ENCODE measurements at regions not wholly inside any gene's neighbourhood (a gene's known extent, or its start where the extent isn't known, plus 50 kb on each side); places are given as distances from the start of the nearest gene placed in this dataset.

DNA sequence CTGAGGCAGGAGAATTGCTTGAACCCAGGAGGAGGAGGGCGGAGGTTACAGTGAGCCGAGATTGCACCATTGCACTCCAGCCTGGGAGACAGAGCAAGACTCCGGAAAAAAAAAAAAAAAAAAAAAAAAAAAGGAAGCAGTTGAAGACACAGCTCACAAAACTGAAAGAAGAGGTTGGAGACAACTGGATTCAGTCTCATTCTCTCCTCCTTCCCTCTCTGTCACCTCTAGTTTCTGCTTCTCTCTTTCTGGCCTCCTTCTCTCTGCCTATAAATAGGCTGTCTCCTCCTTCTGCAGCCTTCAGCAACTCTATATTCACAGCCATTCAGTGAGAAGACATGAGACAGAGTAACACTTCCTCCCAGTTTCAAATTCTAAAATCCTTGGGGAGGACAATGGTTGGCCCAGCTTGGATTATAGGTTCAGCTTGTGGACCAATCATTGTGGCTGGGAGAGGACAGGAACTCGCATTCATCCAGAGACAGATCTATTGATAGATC is 125.6 kb upstream of the HABP2 start:
- DNase-seq: no peak
- Mint-ChIP-seq H3K36me3 (ENCODE audit: low read depth) (no peaks in the 10 kb centered on the region), H3K27me3 (peaks cover 31% of the 10 kb centered on the region), H3K27ac (no peak overlapping the region), H3K4me3 (no peak overlapping the region), H3K4me1 (ENCODE audit: low read depth) (no peaks in the 10 kb centered on the region), H3K9me3 (peaks cover 2% of the 10 kb centered on the region)

DNA sequence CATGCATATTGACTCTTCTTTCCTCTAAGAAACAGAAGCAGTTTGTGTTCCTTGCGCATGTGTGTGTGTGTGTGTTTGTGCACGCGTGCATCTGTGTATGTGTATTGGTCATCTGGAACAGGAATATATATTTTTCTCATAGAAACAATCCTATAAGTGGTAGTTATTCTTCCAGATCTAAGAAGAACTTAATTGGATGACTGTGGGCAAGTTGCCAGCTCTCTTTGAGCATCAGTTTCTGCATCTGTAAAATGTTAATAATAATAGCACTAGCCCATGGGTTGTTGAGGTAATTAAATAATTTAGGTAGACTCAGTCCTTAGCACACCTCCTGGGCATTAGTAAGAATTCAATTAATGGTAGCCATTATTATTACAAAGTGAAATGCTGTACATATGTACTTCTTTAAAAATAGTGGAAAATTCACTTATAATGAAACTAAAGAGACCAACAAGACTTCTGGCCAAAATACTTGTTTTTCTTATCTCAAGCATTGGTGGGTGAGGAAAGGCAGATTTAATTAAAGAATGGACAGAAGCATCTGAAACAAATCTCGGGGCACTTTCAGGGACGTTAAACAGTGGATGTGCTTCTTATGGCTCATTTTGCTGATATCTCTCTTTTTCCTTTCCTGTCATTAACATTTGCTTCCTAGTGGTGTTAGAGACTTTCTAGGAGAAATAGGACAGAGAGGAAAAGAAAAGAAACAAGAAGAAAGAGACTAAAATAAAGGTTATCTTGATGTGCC is 124.9 kb upstream of the HABP2 start:
- no peak overlapping the region for H3K27ac Mint-ChIP-seq
- peaks cover 2% of the 10 kb centered on the region for H3K9me3 Mint-ChIP-seq
- no peak for DNase-seq
- peaks cover 27% of the 10 kb centered on the region for H3K27me3 Mint-ChIP-seq
- H3K36me3 Mint-ChIP-seq (ENCODE audit: low read depth): no peaks in the 10 kb centered on the region
- no peaks in the 10 kb centered on the region for H3K4me1 Mint-ChIP-seq (ENCODE audit: low read depth)
- H3K4me3 Mint-ChIP-seq: no peak overlapping the region

DNA sequence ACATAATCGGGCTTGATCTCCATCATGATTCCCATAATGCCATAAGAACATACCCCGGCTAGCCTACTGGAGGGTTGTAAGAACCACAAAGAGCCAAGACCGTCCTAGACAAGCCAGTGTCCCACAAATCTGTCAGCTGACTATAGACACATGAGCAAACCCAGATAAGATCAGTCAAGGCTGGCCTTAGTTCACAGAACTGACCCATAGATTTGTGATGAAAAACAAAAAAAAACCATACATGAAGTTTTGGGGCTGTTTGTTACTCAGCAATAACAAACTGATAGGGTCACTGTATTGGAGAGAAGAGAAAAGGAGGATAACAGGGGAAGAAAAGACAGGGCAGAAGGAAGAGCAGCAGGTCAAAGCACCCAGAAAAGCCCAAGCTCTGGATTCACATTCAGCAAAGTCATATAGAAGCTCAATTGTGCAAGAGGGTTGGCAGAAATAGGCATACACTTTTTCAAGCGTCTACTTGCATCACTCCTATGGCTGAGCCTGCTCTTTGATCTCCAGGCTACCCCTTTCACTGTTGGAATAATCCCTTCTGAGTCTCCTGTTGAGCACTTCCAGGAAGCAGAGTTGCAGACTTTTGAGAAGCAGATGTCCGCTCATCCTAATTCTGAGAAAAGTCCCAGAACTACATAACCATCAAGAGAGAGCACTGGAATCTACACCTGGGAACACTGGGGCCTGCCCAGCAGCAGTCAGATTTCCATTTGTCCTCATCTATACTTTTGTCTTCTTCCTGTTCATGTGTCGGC is 122.0 kb upstream of the HABP2 start:
- H3K9me3 Mint-ChIP-seq: peaks cover 2% of the 10 kb centered on the region
- peaks cover 1% of the 10 kb centered on the region for H3K27me3 Mint-ChIP-seq
- no peaks in the 10 kb centered on the region for H3K4me1 Mint-ChIP-seq (ENCODE audit: low read depth)
- DNase-seq: no peak
- H3K4me3 Mint-ChIP-seq: no peak overlapping the region
- H3K36me3 Mint-ChIP-seq (ENCODE audit: low read depth): no peaks in the 10 kb centered on the region
- no peak overlapping the region for H3K27ac Mint-ChIP-seq

DNA sequence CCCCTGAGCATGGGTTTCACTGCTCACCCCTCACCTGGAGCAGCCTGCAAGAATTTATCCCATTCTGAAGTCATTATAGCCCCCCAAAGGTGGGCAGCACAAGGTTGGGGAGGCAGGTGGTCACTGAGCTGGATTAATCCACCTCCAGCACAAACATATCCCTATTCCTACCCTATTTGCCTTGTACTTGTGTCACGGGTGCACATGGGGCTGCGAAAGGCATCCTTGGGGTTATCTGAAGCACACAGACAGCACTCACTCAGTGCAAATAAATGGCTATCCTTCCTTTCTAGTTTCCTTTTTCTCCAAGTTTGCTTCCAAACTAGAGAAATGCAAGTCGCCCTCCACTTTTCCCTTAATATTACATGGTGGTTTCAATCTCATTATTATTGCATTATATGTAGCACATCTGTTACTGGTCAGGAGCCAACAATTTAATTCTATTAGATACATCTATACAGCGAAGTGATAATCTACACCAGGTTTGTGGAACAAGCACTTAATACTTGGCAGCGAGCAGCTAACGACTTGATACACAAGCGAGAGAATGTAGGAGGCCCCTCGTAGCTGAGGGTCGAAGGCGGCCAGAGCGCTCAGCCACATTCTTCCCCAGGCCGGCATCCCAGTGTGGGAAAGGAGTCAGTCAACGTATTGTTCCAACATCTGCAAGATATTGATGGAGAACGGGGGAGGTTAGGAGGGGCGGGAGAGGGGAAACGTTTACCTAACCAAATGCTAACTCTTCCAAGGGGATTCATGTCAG is 121.3 kb upstream of the HABP2 start:
- no peaks in the 10 kb centered on the region for H3K4me1 Mint-ChIP-seq (ENCODE audit: low read depth)
- no peaks in the 10 kb centered on the region for H3K36me3 Mint-ChIP-seq (ENCODE audit: low read depth)
- no peak overlapping the region for H3K4me3 Mint-ChIP-seq
- H3K27ac Mint-ChIP-seq: no peak overlapping the region
- H3K27me3 Mint-ChIP-seq: no peaks in the 10 kb centered on the region
- no peak for DNase-seq
- H3K9me3 Mint-ChIP-seq: peaks cover 2% of the 10 kb centered on the region

DNA sequence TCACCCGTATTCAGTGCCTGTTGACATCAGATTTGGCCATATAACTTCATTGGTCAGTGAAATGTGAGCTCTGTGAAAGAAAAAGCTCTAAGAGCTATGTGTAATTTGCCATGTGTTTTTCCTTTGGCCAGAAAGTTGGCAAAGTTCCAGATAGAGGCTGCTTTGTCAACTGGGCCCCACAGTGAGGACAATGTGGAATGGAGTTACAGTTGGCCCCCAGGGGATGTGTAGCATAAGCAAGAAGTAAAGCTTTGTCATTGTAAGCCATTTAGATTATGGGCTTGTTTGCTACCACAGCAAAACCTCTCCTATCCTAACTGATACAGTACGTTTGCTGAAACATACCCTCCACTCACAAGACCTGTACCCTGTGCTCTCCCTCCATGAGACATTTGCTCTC is 119.1 kb upstream of the HABP2 start:
- Mint-ChIP-seq H3K9me3 (peaks cover 2% of the 10 kb centered on the region), H3K27ac (no peak overlapping the region), H3K27me3 (no peaks in the 10 kb centered on the region), H3K4me3 (no peak overlapping the region), H3K36me3 (ENCODE audit: low read depth) (no peaks in the 10 kb centered on the region), H3K4me1 (ENCODE audit: low read depth) (no peaks in the 10 kb centered on the region)
- no peak for DNase-seq

DNA sequence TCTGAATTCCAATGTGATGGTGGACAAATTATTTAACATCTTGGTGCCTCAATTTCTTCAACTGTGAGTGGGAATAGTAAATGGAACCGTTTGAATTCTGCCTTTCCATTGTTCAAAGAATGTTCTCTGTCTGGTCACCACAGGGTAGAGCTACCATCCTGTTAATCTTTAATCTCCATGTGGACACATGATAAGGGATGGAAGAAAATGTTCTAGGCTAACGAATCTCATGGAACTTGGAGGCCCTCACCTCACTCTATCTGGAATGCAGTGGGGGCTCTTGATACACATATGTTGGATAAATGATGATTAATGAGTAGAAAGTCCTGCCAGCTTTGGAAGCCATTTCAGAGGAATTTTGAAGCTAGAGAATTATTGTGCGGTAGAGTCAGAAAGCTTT is 118.5 kb upstream of the HABP2 start:
- H3K4me3 Mint-ChIP-seq: no peak overlapping the region
- no peak overlapping the region for H3K27ac Mint-ChIP-seq
- H3K27me3 Mint-ChIP-seq: no peaks in the 10 kb centered on the region
- no peaks in the 10 kb centered on the region for H3K36me3 Mint-ChIP-seq (ENCODE audit: low read depth)
- H3K4me1 Mint-ChIP-seq (ENCODE audit: low read depth): no peaks in the 10 kb centered on the region
- H3K9me3 Mint-ChIP-seq: peaks cover 2% of the 10 kb centered on the region
- no peak for DNase-seq

DNA sequence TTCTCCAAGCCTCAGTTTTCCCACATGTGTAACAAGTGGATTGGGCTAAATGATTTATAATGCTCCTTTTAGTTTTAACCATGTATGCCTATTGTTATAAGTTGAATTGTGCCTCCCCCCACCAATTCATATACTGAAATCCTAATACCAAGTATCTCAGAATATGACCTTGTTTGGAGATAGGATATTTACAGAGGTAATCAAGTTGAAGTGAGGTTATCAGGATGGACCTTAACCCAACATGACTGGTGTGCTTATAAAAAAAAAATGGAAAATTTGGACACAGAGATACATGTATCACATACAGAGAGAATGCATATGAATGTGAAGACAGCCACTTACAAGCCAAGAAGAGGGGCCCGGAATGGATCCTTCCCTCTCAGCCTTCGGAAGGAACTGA is 117.9 kb upstream of the HABP2 start:
- no peaks in the 10 kb centered on the region for H3K36me3 Mint-ChIP-seq (ENCODE audit: low read depth)
- no peak overlapping the region for H3K27ac Mint-ChIP-seq
- H3K4me1 Mint-ChIP-seq (ENCODE audit: low read depth): no peaks in the 10 kb centered on the region
- no peak overlapping the region for H3K4me3 Mint-ChIP-seq
- peaks cover 2% of the 10 kb centered on the region for H3K9me3 Mint-ChIP-seq
- DNase-seq: no peak
- H3K27me3 Mint-ChIP-seq: no peaks in the 10 kb centered on the region

DNA sequence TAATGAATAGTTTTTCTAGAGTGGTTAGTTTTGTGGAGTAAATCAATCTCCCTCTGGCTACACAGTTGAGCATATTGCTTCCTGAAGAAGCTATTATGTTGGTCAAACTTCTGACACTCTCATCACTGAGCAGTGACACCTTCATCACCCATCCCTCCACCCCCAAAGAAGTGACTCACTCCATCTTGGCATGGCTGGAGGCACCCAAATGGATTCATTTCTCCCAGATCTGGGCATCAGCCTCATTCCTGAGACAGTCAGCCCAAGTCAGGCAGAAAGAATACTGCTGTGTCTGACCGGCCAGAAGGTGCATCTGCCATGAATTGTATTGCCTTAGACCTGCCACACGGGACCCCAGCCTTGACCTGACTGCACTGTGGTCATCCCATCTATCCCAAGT is 117.0 kb upstream of the HABP2 start:
- Mint-ChIP-seq H3K27ac (no peak overlapping the region), H3K4me3 (no peak overlapping the region), H3K4me1 (ENCODE audit: low read depth) (no peaks in the 10 kb centered on the region), H3K9me3 (no peaks in the 10 kb centered on the region), H3K36me3 (ENCODE audit: low read depth) (no peaks in the 10 kb centered on the region), H3K27me3 (no peaks in the 10 kb centered on the region)
- DNase-seq: no peak

DNA sequence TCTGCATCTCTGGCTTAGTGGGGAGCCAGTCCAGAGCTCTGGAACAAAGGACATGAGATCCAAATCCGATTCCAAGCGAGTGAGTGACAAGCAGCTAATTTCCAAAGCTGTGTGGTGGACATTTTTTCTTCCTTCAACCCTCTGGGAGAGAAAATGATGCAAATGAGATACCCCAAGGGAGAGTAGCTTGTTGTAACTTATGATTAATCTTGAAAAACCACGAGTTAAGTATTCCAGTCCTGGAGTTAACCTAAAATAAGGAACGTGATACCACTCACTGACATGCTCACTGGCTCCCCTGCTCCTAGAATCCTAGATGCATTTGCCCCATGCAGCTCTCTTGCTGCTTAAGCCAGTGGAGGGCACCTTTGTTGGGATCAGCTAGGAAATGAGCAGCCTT is 116.0 kb upstream of the HABP2 start:
- Mint-ChIP-seq H3K9me3 (no peaks in the 10 kb centered on the region), H3K36me3 (ENCODE audit: low read depth) (no peaks in the 10 kb centered on the region), H3K4me3 (no peak overlapping the region), H3K4me1 (ENCODE audit: low read depth) (no peaks in the 10 kb centered on the region), H3K27me3 (no peaks in the 10 kb centered on the region), H3K27ac (no peak overlapping the region)
- no peak for DNase-seq

DNA sequence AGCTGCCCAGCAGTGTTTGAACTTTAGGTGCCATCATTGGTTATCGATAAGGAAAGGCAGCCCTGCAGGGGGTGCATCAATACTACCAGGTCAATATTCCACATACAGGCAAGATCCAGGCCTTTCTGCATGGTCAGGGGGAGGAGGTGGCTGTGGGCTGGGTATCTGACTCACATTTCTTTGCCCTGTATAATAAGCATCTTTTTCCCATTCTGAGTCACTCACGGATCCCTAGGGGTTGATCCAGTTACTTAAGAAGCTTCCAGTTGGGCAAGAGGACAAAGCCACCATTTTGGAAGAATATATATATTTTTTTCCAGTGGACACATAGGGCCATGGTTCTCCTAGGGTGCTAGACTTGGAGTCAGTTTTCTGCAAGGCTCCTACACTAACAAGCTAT is 114.2 kb upstream of the HABP2 start:
- Mint-ChIP-seq H3K9me3 (no peaks in the 10 kb centered on the region), H3K27me3 (no peaks in the 10 kb centered on the region), H3K36me3 (ENCODE audit: low read depth) (no peaks in the 10 kb centered on the region), H3K27ac (no peak overlapping the region), H3K4me3 (no peak overlapping the region), H3K4me1 (ENCODE audit: low read depth) (no peaks in the 10 kb centered on the region)
- no peak for DNase-seq

DNA sequence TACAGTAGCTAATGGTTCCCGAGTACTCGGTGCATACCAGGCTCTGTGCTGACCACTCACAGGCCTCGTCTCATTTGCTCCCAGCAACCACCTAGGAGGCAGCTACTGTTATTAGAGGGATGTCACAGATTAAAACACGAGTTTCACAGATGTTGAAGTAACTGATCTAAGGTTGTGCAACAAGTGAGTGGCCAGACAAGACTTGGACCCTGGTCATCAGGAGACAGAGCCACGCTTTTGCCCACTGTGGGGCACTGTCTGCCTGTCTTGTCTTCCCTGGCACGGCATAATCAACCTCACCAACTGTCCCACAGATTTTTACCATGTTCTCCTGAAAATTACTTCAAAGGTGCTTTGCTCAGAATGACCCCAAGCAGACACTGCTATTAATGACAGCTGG is 111.6 kb upstream of the HABP2 start:
- H3K36me3 Mint-ChIP-seq (ENCODE audit: low read depth): no peaks in the 10 kb centered on the region
- no peak overlapping the region for H3K27ac Mint-ChIP-seq
- DNase-seq: no peak
- H3K4me3 Mint-ChIP-seq: no peak overlapping the region
- no peaks in the 10 kb centered on the region for H3K9me3 Mint-ChIP-seq
- no peaks in the 10 kb centered on the region for H3K4me1 Mint-ChIP-seq (ENCODE audit: low read depth)
- H3K27me3 Mint-ChIP-seq: peaks cover 3% of the 10 kb centered on the region

DNA sequence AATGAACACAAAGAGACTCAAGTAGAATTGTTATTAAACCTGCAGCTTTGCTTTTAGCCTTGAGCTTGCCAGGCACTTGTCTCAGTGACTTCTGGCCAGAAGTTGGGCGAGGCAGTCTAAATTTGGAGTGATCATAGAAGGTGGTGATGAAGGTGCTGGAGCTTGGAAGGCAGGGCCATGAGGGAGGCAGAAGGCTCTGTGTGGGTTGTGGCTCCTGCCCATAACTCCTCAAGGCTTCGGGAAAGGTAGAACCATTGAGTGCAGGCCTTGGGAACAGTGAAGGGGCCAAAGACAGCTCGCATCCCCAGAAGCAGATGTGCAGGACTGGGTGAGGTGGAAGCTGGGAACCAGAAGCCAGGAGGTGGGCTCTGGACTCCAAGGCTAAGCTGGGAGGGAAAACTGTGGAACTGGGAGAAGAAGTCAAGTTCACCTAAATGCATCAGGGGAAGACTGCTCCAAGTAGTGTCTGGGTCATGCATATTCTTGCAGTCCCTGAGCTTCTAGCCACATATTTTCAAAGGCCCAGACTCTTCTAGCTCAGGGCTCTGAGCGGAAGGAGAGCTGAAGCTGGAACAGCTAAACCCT is 111.1 kb upstream of the HABP2 start:
- no peak for DNase-seq
- Mint-ChIP-seq H3K4me1 (ENCODE audit: low read depth) (no peaks in the 10 kb centered on the region), H3K27ac (no peak overlapping the region), H3K36me3 (ENCODE audit: low read depth) (no peaks in the 10 kb centered on the region), H3K27me3 (peaks cover 5% of the 10 kb centered on the region), H3K9me3 (no peaks in the 10 kb centered on the region), H3K4me3 (no peak overlapping the region)

DNA sequence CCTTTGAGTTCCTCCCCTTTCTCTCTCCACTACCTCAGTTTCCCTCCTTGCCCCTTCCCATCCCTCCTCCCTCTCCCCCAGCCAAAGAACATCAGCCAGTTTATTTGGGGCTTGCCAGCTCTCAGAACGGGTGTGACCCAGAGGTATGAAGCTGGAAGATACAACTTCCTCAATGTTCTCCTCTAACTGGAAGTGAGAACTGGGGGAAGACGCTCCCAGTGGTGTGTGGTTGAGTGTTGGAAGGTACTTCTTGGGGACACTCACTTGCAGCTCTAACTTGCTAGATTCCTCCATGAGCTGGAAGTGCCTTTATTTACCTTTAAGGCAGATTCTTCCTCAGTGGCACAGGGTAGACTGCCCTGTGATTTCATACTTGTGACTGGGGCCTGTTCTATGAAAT is 110.5 kb upstream of the HABP2 start:
- DNase-seq: no peak
- Mint-ChIP-seq H3K4me3 (no peak overlapping the region), H3K36me3 (ENCODE audit: low read depth) (no peaks in the 10 kb centered on the region), H3K27ac (no peak overlapping the region), H3K4me1 (ENCODE audit: low read depth) (no peaks in the 10 kb centered on the region), H3K27me3 (peaks cover 7% of the 10 kb centered on the region), H3K9me3 (no peaks in the 10 kb centered on the region)

DNA sequence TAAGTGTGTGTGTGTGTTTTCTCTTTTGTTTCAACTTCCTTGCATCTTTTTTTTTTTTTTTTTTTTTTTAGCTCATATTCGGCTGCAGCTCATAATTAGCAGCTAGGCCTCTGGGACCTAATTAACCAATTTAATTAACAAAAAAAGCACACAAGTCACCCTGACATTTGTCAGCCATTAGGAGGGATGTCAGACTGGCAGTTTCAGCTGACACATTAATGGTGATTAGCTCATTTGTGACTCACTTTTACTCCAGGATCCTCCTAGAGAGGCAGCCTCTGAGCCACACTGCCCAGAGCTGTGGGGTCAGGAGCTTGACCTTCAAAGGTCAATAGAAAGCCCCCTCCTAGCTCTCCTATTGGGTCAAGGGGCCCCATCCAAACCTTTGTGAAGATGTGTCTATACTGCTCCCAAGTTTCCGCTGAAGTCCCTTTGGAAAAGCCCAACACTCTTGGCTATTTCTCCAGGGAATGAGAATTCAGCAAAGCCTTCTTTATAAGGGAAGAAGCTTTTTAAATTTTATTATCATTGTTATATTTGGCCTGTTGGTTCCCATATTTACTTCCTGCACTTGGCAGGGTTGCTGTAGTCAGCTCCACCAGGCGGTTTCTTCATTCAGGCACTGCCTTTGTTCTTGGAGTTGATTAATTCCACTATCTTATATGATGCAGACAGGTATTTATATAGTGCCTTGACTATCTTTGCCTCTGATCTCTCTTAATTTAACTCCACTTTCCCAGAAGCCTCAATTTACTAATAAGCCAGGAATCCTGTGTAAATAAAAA is 109.5 kb upstream of the HABP2 start:
- DNase-seq: no peak
- no peak overlapping the region for H3K4me3 Mint-ChIP-seq
- H3K27me3 Mint-ChIP-seq: peaks cover 13% of the 10 kb centered on the region
- H3K36me3 Mint-ChIP-seq (ENCODE audit: low read depth): no peaks in the 10 kb centered on the region
- no peaks in the 10 kb centered on the region for H3K4me1 Mint-ChIP-seq (ENCODE audit: low read depth)
- no peak overlapping the region for H3K27ac Mint-ChIP-seq
- no peaks in the 10 kb centered on the region for H3K9me3 Mint-ChIP-seq
